ENCODE measurements at regions not wholly inside any gene's neighbourhood (a gene's known extent, or its start where the extent isn't known, plus 50 kb on each side); places are given as distances from the start of the nearest gene placed in this dataset.

GRCh38 chr12:76144245-76144549 lies 59.7 kb upstream of the NAP1L1 start:
- no peak for TF ChIP-seq EZH2 (IDR thresholded peaks at IDR 0.05; ENCODE audit: low read length)
- no peak for TF ChIP-seq CTCF (optimal IDR thresholded peaks at IDR 0.05 in 1 of 3, IDR thresholded peaks at IDR 0.05 in 1 of 3, conservative IDR thresholded peaks at IDR 0.05 in 1 of 3; ENCODE audit: extremely low read depth in 1 of 3, insufficient read depth in 2 of 3, low read length in 3 of 3)
